HPDE6-E6E7 (cell line): ENCODE measurements at regions not wholly inside any gene's neighbourhood (a gene's known extent, or its start where the extent isn't known, plus 50 kb on each side); places are given as distances from the start of the nearest gene placed in this dataset.

ENCODE experiments used
- DNase-seq: peaks from one replicate; pipeline ENCODE4 v3.0.0; 2011; ENCODE audit warnings: missing footprints; ENCODE audit errors: extremely low spot score

DNA sequence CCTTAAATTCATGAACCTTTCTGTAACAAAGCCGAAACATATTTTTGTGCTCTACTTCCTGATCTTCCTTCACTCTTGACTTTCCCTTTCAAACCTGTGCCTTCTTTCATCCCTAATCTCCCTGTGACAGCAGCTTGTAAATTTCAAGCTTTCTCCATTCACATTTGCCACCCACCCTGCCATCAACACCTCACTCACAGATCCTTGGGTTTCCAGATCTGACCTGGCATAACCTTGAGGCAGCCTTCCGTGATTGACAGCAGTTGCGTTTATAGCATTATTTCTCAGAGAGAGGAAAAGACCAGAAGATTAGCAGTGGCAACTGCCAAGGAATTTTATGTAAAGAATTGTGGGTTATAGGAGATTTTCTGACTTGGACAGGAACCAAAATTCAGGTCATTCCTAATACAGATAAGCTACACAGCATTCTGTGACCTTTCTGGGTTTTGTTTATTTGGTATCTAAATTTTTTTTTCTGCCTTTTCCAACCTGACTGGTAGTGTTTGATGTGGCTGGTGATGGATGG is 260.0 kb downstream of the NR2F1-AS1 start:
- no peak for DNase-seq

GRCh38 chr5:93313672-93314071 is 267.3 kb downstream of the NR2F1-AS1 start:
- no peak for DNase-seq

- no peak for DNase-seq
Measured at GRCh38 chr5:93311881-93312280, 269.1 kb downstream of the NR2F1-AS1 start.

- DNase-seq = no peak
Measured at GRCh38 chr5:93307557-93307956, 273.5 kb downstream of the NR2F1-AS1 start.

DNA sequence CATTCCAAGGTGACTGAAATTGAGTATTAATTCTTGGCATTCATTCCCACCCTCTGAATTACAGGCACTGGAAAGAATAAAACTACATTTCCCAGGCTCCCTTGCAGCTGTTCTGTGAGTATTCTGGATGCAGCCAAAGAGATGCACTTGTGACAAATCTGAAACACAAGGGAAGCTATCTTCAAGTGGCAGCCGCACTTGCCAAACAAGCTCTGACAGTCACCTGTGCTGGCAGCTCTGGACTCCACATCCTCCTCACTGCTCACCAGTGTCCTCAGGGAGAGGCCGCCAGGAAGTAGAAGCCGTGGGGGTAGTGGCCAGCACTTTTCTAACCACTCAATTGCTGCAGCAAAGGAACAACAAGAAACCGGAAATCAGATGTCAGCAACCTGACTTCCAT is 275.0 kb downstream of the NR2F1-AS1 start:
- no peak for DNase-seq

DNA sequence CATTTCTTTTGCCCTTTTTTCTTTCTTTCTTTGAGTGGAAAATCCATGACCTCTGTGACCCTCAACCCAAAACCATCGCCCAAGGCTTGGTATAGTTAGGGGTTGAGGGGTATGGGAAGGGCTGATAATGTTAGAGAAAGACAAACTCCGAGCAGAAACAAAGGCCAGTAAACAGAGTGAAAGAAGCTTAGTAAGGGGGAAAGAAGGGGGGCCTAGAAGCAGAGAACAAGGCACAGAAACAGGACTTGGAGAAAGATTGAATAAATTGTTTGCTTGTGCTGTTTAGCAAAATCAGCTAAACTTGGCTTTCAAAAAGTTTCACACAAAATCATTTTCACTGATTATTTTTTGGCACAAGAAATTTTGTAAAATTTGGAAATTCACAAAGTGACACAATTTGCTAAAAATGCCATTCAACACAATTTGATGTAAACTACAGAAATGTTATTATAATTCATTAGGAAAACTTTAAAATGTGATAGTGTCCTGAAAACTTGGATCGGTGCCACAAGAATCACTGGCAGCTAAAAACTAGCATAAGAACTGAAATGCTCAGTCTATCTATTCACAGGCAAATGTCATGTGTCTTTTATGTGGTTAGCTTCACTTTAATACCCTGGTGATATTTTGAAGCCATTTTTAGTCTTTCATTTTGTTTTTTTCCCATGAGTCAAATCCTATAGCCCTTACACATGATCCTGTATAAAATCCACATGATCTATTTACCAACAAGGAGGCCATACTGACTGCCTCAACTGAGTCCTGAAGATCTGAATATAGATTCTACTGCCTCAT is 276.4 kb downstream of the NR2F1-AS1 start:
- no peak for DNase-seq

DNA sequence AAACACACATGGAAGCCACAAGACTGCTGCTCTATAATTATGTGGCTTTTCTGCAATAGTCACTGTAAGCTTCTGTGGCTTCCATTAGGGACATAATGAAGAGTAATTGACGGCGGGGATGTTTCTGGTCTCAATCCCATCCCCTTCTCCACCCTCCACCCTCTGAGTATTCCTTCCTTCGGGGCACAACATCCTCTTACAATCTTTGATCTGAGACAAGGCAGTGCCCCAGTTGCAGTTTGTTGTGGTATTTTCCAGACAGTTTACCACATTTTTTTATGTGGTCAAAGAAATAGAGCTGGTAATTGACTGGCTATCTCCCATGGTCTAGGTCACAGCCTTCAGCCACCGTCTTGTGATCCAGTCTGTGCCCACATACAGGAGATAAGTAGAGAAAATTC is 277.7 kb downstream of the NR2F1-AS1 start:
- no peak for DNase-seq

- no peak for DNase-seq
Measured at GRCh38 chr5:93302711-93303110, 278.3 kb downstream of the NR2F1-AS1 start.

DNA sequence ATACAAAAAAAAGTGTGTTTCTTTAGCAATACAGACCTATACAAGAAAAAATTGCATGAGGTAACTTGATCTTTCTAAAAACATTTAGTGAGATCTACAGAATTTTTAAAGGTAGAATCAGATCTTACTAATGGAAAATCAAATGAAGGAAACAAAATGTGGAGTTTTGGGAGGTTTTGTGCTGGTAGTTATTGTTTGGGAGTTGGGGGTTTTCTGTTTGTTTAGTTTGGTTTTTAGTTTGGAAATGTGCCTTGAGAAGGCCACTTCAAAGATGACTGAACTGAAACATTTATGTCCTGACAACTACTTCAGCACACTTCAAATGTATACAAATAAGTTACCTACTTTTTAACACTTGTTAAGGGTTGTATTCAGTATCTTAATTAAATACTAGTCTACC is 280.1 kb downstream of the NR2F1-AS1 start:
- no peak for DNase-seq

DNA sequence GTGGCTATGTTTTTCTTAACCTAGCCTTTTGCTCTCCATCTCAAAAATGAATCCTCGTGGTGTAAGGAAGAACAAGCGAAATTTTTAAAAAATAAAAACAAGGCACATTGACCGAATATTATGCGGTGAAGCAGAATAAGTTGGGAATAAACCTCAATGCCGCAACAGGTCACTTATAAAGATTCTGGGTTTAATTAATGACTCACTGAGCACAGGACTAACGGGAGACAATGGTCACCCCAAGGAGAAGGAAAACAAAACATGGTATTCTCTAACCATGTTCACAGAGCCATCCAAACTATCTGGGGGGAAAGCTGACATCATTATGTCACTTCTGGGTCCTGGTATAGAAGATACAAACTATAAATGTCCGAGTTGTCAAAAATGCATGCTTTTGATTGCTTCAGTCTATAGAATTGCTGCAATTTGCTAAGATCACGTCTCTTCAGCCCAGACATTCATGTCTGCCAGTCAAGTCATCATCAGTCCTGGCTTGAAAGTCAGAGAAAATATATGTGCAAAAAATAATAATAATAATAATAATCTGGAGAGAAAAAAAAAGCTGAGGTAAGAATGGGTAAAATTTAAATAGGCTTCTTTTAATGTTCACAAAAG is 280.6 kb downstream of the NR2F1-AS1 start:
- DNase-seq = no peak

- no peak for DNase-seq
Measured at GRCh38 chr5:93299681-93300308, 281.2 kb downstream of the NR2F1-AS1 start.

GRCh38 chr5:93297116-93297515 is 283.9 kb downstream of the NR2F1-AS1 start:
- DNase-seq = no peak

- no peak for DNase-seq
Measured at GRCh38 chr5:93296338-93296737, 284.7 kb downstream of the NR2F1-AS1 start.

DNA sequence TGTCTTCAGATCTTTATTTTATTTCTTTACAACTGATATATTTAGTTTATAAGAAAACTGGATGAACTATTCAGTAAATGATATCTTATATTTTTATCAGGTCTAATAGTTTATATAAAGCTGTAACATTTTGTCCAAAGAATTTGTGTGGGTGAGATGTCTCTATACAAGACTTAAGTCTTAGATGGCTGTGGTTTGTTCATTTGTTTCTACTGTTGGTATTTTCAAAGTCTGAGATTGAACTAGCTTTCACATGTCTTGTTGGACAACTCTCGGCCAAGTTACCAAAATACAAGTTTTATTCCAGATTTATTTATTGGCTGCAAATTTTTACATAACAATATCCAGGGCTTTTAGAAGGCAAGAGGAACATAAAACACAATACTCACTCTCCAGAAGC is 286.0 kb downstream of the NR2F1-AS1 start:
- DNase-seq = no peak

DNA sequence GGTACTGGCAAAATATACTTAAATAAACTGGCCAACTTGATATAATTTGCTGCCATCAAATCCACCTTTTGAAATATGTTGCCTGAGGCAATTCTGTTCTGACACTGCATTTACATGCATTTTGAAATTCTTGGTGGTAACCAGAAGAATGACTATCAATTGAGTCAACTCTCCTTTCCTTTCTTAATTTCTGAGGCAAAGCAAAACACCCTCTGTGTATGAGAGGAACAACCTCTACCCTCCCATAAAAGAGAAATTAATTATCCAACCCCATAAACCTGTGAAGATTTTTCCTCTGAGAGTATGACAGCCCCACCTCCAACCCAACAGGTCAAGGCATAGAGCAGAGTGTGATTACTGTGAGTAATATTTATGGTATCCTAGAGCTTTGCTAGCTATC is 286.8 kb downstream of the NR2F1-AS1 start:
- DNase-seq = peak; percentile 55

DNA sequence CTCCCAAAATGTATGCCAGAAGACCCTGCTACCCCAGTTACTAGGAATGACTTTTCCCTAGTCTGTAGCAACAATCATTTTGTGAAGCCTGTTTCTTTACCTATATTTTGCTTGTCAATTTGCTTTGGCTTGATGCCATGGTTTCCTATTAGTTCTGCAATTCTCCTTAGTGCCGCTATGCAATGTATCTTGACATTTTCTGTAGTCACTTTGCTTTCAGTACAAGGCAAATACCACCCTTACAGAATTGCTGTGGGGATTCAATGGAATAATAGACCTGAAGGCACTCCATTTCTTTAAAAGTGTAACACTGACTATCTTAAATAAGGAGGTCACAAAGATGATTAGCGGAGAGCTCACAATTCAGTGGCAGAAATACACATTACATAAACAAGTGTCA is 291.1 kb downstream of the NR2F1-AS1 start:
- no peak for DNase-seq

- DNase-seq = no peak
Measured at GRCh38 chr5:93285461-93285860, 295.6 kb downstream of the NR2F1-AS1 start.

DNA sequence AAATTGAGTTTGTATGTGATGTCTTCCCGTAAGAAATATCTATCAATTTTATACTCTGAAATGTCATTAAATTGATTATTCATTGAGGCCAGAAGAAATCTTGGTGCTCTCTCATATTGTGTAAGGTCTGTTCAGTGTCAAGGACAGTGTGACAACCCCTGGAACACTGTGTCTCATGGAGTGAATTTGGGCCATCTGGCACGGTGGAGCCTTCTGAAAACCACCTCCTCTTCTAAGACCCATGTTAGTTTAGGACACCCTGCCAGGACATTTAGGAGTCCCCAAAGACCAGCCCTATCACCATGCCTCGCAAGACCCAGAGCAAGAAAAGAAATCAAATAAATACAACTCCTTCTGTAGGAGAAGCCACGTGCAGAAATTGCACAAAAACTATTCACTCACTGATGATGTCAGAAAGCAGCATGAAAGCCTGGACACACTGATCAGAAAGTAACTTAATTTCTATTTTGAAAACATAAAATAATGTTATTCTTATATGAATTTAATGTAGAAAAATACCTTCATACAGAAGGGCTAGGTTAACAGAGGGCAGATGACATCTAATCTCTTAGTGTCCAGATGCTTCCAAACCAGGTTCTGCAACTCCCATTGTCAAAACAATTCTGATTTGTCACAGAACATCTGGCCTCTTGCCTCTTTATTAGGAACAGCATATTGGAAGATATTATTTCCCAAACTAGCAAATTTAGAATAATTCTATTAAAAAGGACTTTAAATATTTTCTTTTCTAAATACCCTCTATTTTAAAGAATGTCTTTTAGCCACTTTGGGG is 298.8 kb downstream of the NR2F1-AS1 start:
- no peak for DNase-seq

DNA sequence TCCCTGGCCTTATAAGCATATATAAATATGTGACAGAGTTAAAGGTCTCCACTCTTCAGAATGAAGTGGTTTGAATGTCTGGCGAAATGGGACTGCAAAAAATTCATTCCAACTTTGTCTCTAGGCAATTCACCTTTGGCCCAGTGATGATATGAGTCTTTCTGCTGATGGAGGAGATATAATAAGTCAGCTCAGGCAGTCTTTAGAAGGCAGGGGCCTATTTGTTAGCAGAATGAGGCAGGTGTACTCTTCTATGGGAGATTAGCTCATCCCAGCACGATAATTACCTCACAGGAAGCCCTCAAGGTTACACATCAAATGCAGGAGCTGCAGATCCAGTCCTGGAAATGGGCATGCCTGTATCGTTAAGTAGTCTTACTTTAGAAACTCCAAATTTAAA is 300.5 kb downstream of the NR2F1-AS1 start:
- DNase-seq = no peak

DNA sequence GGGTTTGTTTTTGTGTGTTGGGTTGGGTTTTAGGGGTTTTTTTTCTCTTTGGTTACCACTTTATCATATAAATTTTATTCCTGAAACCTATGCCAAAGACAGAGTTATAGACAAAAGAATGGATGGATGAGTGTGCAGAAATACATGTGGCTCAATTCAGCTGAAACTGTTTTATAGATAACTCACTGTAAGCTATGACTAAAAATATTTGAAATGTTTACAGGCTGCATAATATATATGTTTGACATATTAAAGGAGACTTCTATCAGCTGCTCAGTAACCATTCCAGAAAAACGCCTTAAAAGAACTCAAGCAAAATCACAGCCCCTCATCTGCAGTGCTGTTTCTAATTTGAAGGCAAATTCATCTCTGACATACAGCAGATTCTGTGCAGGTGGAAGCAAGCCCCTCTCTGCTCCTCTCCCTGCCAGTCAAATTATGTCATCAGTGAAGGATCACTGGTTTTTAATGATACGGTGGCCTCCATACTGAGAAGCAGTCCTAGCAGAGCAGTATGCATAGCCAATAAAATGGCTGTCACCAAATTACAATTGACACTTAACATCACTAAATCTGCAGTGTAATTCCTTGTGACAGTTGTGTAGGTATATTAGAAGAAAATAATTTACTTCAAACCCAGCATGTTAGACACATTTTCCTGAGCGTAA is 301.6 kb downstream of the NR2F1-AS1 start:
- no peak for DNase-seq

GRCh38 chr5:93278896-93279295 is 302.1 kb downstream of the NR2F1-AS1 start:
- DNase-seq = no peak
